AG04449 (cell line): ENCODE measurements at regions not wholly inside any gene's neighbourhood (a gene's known extent, or its start where the extent isn't known, plus 50 kb on each side); places are given as distances from the start of the nearest gene placed in this dataset.

Experiments used
- CTCF ChIA-PET: fragments of 350-600 bp; formaldehyde crosslinking; extraction: SDS; loops from one replicate; lab custom pipeline; 2021; ENCODE audit warnings: antibody characterized with exemption; lab: Yijun Ruan, JAX
- POLR2A ChIA-PET: fragments of 400-600, 350-600 bp; formaldehyde crosslinking; extraction: SDS; loops from one replicate; lab custom pipeline; 2020; ENCODE audit warnings: antibody characterized with exemption, inconsistent platforms; lab: Yijun Ruan, JAX
- DNase-seq: peaks from one replicate; pipeline ENCODE4 v3.0.0-alpha.2; 2010; ENCODE audit warnings: low read depth, low spot score
- H3K4me3 ChIP-seq: 2 replicates; pipeline ENCODE4 v1.5.1; 2011; ENCODE audit warnings: low read depth, mild to moderate bottlenecking, control low read depth, low read length
- TF ChIP-seq, protein P1 (sequence below): IDR thresholded peaks from one replicate; pipeline ENCODE4 v1.5.1; 2011; ENCODE audit warnings: mild to moderate bottlenecking, moderate library complexity, low read length, control low read depth, inconsistent platforms; ENCODE audit not compliant: insufficient read depth; ENCODE audit errors: missing control alignments

DNA sequence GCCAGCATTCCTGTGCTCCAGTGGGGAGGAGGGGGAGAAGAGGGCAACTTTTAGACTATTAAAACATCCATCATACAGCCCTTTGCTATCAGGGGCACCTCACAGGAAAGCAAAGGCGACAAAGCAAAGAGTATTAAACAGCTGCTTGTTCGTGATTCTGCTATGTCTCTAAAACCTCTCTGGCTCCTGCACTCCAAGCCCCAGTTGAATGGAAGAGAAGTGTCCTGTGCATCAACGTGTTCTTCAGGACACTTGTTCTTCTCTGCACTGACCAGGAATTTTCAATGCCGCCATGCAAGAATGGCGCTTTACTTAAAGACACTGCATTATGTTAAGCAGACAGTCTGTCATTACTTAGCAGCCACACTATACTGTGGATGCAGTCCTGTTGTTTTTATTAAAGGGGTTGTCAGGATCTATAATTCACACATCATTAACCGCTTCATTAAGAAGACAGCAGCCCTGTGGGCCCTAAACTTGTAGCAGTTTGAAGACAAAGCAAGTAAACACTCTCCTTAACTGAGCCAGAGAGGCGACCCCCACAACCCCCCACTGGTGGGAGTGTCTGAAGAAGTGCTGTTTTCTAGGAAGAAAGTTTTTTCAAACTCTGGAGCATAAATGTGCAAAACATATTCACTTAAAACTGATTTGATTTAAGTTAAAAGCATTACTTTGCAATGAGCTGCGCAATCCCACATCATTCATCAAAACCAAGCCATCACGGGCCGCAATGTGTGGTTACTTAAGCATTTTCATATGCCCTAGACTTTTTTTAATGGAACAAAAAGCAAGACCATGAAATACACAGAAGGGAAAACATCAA lies 164.5 kb downstream of the ZNF608 start:
- H3K4me3 ChIP-seq = no peak overlapping the region
- TF ChIP-seq, protein P1, sequence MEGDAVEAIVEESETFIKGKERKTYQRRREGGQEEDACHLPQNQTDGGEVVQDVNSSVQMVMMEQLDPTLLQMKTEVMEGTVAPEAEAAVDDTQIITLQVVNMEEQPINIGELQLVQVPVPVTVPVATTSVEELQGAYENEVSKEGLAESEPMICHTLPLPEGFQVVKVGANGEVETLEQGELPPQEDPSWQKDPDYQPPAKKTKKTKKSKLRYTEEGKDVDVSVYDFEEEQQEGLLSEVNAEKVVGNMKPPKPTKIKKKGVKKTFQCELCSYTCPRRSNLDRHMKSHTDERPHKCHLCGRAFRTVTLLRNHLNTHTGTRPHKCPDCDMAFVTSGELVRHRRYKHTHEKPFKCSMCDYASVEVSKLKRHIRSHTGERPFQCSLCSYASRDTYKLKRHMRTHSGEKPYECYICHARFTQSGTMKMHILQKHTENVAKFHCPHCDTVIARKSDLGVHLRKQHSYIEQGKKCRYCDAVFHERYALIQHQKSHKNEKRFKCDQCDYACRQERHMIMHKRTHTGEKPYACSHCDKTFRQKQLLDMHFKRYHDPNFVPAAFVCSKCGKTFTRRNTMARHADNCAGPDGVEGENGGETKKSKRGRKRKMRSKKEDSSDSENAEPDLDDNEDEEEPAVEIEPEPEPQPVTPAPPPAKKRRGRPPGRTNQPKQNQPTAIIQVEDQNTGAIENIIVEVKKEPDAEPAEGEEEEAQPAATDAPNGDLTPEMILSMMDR = no peak
- CTCF ChIA-PET = no interaction called here
- POLR2A ChIA-PET = interaction anchor here (0.7 kb wide), 1 partner anchor 124 kb away, joined by 3 read pairs; no protein-coding TSS in a partner anchor
- no peak for DNase-seq

DNA sequence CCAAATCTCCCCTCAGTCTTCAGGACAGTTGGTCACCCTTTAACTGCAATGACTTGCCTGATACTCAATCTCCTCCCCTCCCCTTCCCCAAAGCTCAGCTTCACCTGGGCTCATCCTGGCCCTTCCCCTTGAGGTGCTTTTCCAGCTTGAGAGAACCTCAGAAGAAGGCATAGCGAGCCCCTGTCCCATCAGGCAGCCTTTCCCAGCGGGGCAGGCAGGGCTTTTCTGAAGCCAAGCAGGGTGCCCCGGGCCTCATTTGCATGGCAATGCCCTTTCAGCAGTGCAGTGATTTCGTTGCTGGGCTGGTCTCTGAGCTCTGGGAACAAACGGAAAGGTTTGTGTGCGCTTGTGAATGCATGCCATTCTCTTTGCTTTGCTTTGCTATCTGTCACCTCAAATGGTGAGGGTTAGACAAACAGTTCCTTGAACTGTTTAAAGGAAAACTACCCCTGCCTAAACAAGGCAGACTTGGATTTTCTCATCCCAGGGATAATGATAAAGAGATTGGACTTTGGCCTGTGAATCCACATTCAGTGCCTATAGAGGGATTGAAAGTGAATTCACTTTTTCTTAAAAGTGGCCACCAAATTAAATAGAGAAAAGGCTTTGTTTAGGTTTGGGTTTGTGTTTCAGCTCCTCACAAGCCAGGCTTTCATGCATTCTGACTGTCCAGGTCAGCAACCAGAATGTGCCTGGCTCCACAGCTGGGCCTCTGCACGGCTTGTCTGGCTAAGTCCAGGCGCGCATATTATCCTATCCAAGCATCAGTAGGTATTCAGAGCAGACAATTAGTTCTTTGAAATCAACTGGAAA lies 165.3 kb downstream of the ZNF608 start:
- ChIA-PET CTCF (no interaction called here), POLR2A (no interaction called here)
- no peak overlapping the region for H3K4me3 ChIP-seq
- DNase-seq = no peak
- TF ChIP-seq, protein P1 = no peak

- POLR2A ChIA-PET = no interaction called here
- DNase-seq = no peak
- TF ChIP-seq, protein P1 = no peak
- CTCF ChIA-PET = interaction anchor here (0.8 kb wide), 1 partner anchor 9 kb away, joined by 3 read pairs; no protein-coding TSS in a partner anchor
- H3K4me3 ChIP-seq = no peak overlapping the region
Observed at GRCh38 chr5:124580512-124580911, 165.9 kb downstream of the ZNF608 start.

DNA sequence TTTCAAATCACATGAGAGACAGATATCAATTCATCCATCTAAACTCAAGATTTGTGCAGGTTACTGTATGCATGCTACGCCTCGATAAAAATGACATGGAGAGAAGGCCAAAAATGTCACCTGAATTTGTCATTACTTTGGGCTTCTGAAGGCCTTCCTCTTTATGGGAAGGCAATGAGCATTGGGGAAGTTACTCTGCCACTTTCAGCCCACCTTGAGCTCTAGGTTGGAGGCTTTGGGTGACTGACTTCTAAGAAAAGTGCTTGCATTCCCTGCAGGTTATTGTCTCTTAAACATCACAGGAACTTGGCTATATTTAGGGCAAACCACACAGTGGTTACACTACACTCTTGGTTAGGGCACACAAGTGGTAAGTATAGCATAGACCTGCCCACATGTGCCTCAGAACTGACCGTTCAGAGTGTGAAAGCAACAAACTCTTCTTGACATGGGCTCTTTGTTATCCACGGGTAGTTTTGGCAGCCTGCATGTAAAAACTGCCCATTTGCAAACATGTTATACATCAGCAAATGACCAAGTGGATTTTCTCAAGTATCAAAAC lies 169.5 kb downstream of the ZNF608 start:
- TF ChIP-seq, protein P1 = no peak
- DNase-seq = no peak
- CTCF ChIA-PET = no interaction called here
- POLR2A ChIA-PET = no interaction called here
- no peak overlapping the region for H3K4me3 ChIP-seq

GRCh38 chr5:124575725-124576124 lies 170.7 kb downstream of the ZNF608 start:
- no peak overlapping the region for H3K4me3 ChIP-seq
- POLR2A ChIA-PET = no interaction called here
- CTCF ChIA-PET = interaction anchor here (1.5 kb wide), 1 partner anchor 11 kb away, joined by 3 read pairs; no protein-coding TSS in a partner anchor
- no peak for DNase-seq
- TF ChIP-seq, protein P1 = no peak
